HG03565 (cell line): ENCODE measurements at regions not wholly inside any gene's neighbourhood (a gene's known extent, or its start where the extent isn't known, plus 50 kb on each side); places are given as distances from the start of the nearest gene placed in this dataset.
A peak's percentile ranks its signal among the peaks of the same experiment; 100 is the strongest.

Source experiments
- ATAC-seq: cut with Tn5 transposase; IDR thresholded peaks from one replicate; pipeline ENCODE4 v1.9.1; 2021; ENCODE audit warnings: mild to moderate bottlenecking, moderate library complexity; ENCODE audit not compliant: unreplicated experiment

DNA sequence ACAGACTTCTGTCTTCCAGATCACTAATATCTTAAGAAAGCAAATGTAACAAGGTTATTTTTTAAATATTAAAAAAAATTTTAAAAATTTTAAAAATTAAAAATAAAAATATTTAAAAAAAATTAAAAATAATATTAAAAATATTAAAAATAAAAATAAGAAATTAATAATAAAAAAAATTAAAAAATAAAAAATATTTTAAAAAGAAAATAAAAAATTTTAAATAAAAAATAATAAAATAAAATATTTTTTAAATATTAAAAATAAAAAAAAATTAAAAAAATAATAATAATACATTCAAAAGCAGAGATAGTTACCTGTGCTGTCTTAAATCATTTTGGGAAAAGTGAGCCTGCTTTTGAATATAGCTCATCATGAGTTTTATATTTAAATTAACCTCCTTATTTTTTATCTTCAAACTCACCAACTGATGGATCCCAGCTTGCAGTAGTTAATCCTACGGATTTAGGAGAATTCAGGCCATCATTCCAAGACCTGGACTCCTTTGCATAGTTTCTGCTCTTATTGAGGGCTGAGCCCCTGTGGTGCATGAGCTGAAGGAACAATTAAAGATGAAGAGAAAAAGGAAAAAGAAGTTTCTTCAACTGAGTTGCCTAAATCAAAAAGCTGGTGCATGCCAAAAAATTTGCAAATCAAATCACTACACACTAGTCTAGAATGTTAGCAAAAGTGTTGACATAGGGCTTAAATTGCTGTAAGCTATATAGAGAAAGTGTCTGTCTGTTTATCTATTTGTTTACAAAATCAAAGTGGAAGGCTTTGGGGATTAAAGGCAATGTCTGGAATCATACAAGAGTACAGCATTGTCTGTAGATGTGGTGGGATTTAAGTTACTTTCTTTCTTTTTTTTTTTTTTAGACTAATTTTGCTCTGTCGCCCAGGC, 50.5 kb upstream of the ZNF438 start:
- no peak for ATAC-seq

- no peak for ATAC-seq
These were observed 52.1 kb upstream of the ZNF438 start for GRCh38 chr10:31083765-31084184.

DNA sequence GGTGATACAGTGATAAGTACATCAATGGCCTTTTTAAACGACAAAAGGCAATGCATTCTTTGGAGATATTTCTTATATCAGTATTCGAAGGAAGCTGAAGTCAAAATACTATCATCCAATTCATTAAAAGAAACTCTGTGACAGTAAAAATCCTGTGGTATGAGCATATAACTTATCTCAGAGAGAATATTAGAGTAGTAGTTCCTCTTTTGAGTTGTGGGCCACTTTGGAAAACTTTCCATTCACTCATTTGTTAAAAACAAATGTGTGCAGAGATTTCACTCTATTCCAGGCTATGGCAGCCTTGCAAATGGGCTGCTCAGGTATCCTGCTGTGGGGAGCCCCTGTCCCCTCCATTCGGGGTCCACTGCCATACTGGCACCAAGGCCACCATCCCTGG, 55.3 kb upstream of the ZNF438 start:
- ATAC-seq = no peak

GRCh38 chr10:31087851-31088250, 56.2 kb upstream of the ZNF438 start:
- ATAC-seq = no peak

- peak; percentile 61 for ATAC-seq
These were observed 59.4 kb upstream of the ZNF438 start for GRCh38 chr10:31090894-31091607.

DNA sequence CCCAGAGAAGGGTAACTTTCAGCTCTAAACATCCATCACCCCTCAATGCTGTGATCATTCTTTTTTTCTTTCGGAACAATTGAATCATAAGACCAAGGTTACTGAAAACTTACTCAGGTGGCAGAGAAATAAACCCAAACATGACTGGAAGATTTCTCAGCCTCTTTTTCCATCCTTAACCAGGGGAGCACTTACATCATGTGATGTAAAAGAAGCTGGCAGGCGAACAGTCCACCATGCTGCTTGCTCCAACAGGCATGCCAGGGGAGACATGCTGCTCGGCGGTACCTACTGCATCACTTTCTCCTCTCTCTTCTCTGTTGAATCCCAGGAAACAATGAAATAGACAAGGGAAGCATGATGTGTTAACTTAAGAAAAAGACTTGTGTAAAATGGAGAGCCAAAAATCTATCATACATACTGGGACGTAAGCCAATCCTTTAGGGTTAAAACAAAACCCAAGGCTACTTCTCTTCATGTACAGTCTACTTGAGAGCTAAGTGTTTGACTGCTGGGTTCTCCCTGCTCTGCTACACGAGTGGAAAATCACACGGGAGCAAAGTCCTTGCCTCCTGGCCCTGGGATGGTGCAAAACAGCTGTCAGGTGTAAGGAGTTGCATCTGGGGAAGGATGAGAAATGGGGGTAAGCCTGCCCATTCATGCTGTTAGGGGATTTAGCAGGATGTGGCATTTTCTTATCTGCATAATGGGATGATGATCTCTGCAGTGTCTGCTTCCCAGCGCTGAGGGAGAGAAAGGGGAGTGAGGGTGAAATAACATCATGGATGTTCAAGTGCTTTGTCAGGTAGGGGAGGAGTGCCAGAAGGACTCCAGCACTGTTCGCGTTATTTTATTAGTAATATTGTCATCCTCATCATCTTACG, 64.3 kb upstream of the ZNF438 start:
- no peak for ATAC-seq

DNA sequence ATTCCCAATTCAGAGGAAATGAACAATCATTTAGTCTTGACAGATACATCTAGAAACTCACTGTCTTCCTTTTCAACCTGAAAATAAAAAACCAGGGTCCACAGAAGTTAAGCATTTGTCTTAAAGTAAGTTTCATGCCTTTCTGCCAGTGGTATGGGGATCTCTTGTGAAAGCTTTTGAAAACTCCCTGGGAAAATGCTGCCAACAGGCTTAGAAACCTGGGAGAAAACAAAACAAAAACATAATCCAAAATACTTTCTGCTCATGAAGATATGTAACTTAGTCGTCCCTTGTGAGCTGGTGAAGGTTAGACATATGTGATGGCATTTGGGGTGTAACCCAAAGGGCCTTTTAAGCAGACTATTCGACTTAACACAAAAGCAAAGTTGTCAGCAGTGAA, 66.4 kb upstream of the ZNF438 start:
- no peak for ATAC-seq

GRCh38 chr10:31099094-31099493, 67.4 kb upstream of the ZNF438 start:
- ATAC-seq = no peak

DNA sequence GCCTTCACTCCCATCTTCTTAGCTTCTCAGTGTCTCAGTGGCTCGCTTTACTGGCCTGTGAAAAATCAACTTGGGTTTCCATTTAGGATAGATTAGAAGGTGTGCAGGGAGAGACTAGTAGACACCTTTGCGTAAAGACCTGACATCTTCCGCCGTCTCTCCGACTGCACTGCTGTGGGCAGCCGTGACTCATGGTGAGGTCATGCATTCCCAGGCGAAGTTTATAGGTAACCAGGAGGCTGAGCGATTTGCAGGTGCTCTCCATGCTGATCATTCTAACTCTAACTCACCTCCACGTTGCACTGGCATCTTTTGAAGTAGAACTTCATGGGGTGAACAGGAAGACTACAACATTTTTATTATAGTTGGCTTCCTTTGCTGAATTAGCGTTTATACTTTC, 68.0 kb upstream of the ZNF438 start:
- ATAC-seq = no peak

DNA sequence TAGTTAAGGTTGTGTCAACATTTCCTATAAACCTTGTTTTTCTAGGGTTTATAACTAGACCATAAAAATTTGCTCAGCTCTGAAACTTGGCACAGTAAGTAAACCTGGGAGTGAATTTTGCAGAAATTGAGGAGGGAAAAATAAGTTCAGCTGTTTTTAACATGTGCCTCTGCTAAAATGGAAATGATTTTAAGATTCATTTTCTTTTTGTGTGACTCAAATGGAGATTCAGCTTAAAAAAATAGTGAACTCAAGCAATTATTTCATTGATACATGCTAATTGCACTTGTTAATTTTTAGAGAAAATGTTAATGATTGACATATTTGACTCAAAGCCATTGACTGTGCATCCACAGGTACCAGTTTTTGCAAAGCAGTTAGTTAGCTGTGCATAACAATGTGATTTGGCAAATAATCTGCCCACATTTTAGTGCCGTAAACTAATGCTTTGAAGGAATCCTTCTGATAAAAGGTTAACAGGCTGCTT, 68.5 kb upstream of the ZNF438 start:
- no peak for ATAC-seq

DNA sequence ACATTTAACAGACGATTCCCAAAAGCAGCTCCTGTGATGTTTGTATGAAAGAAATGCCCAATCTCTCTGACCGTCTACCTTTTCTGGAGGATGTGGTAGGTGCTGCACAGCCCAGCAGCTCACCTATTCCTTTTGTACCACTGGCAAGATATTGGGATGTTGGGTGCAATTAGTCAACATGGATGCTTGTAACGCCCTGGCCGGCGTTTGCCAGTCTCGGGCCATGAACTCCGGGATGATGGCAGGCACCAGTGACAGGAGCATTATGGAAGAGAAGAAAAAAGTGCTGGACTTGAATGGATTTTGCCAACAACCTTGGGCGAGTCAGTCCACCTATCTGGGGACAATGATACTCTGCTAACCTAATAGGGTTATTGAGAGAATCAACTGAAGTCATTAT, 69.0 kb upstream of the ZNF438 start:
- ATAC-seq = no peak

- peak; percentile 84 for ATAC-seq
These were observed 69.5 kb upstream of the ZNF438 start for GRCh38 chr10:31101123-31101522.

GRCh38 chr10:31102421-31102820, 70.8 kb upstream of the ZNF438 start:
- no peak for ATAC-seq

- no peak for ATAC-seq
These were observed 71.4 kb upstream of the ZNF438 start for GRCh38 chr10:31103112-31103511.

DNA sequence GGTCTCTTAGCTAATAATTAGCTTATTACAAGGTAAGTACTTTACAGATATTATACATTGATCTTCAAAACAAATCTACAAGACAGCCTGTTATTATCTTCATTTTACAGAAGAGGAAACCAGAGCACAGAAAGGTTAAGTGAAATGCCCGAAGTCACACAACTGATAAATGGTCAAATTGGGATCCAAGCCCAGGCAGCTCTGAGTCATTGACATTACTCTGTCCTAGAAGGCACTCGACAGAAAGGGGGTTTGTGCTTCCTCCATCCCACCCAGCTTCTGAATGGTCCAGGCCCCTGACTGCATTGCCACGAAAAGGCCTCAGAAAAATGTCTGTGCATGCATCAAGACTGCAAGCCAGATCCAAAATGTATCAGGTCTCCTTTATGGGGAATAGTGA, 81.3 kb upstream of the ZNF438 start:
- ATAC-seq = no peak

DNA sequence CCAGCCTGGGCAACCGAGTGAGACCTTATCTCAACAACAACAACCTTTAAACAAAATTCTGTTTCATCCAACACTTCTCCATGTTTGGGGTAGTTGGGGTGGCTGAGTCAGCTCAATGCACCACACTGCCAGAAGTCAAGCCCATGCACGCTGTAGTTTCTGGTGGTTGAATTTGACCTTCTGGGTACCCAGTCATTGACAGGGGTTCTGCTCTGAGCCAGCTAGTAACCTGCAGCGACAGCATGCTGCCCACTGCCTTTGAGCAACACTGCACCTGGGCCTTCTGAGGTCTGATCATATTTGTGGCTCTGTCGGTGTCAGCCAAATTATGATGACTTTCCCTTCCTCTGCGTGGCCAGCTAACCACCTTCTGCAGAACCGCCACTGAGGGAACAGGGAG, 84.6 kb upstream of the ZNF438 start:
- no peak for ATAC-seq

- ATAC-seq = no peak
These were observed 86.9 kb upstream of the ZNF438 start for GRCh38 chr10:31118556-31118955.

GRCh38 chr10:31120392-31120791, 88.7 kb upstream of the ZNF438 start:
- no peak for ATAC-seq

DNA sequence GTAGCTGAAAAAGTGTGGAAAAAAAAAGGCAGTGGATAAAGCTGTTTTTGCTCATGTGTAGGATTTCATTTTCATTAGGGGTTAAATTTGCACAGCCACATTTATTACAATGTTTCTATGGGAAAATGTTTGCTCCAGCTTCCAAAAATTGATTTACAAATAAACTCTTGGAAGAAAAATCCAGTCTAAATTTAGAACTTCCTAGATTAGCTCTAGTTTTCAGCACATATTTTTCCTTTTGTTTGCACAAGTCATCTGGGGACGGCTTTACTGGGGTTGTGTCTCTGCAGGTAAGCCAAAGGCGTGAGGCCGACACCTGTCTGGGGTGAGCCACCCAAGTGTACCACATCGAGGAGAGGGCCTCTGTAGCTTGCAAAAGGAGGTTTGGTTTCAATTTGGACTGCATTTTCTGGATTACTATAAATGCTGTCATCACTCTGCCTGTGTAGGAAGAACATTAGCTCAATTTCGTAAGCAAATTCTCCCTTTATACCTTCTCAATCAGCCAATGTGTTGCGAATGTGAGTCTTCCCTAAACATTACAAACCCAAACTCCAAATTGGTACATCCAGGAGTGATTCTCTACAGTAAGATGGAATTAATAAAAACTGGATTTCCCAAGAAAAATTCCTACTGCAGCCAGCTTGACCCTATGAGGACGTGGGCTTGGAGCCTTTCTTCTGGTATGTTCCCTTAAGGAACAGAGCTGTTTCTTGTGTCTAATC, 89.5 kb upstream of the ZNF438 start:
- no peak for ATAC-seq

DNA sequence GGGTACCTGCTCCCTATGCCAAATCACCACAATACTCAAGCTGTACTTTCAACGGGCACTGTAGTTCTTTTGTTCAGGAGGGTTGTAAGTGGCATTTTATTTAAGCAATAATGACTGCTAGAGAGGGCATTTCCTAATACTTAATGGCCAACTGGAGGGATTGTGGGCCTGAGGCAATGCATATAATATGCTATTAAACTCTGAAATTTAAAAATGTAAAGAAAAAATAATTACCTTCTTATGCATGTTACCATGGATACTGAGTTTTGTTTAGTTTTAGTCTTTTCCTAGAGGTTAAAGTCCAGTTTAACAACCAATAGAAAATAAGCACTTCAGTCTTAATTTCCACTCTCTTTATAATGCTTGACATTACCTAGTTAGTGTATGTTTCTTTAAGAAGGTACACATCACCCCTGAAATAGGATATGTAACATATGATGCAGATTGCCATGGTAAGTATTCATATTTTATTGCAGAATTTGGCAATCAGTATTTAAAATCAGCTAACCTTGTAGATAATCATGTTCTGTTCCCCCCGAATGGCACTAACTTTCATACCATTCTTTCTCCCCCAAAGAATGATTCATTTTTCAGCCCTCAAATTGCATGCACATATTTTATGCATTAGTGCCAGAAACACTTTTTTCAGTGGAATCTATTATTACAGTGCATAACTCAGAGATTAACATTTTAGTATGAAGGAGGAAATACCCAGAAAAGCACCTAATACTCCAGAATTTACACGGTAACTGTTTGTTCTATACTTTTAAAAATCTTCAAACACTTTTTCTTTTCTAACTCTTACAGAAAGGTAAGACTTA, 90.3 kb upstream of the ZNF438 start:
- no peak for ATAC-seq
